ENCODE measurements at regions not wholly inside any gene's neighbourhood (a gene's known extent, or its start where the extent isn't known, plus 50 kb on each side); places are given as distances from the start of the nearest gene placed in this dataset.

DNA sequence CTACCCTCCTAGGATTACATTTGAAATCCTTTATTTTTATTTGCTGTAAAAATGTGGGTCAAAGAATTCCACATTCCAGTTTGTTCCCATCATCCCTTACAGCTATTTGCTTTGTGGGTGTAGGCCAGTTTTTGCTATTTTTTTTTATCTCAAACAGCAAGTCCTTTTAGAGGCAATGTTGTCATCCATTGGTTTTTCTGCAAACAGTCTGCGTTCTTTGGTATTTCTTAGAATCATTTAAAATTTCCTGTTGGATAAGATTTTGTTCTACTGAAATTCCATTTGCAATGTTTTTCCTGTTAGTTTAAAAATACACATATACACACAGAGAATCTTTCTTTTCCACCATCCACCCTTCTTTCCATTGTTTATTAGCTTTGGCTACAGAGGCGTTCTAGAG, 53.3 kb upstream of the STK38L start:
- H3K4me3 ChIP-seq (replicated peaks in 1 of 2; ENCODE audit: low read depth in 2 of 2, low read length in 2 of 2): no peak overlapping the region
- TF ChIP-seq, protein P1, sequence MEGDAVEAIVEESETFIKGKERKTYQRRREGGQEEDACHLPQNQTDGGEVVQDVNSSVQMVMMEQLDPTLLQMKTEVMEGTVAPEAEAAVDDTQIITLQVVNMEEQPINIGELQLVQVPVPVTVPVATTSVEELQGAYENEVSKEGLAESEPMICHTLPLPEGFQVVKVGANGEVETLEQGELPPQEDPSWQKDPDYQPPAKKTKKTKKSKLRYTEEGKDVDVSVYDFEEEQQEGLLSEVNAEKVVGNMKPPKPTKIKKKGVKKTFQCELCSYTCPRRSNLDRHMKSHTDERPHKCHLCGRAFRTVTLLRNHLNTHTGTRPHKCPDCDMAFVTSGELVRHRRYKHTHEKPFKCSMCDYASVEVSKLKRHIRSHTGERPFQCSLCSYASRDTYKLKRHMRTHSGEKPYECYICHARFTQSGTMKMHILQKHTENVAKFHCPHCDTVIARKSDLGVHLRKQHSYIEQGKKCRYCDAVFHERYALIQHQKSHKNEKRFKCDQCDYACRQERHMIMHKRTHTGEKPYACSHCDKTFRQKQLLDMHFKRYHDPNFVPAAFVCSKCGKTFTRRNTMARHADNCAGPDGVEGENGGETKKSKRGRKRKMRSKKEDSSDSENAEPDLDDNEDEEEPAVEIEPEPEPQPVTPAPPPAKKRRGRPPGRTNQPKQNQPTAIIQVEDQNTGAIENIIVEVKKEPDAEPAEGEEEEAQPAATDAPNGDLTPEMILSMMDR (IDR thresholded peaks at IDR 0.05; ENCODE audit: low read depth, low read length): no peak
- DNase-seq (ENCODE audit: low read depth in 2 of 2): peak; percentile 69 to 83

DNA sequence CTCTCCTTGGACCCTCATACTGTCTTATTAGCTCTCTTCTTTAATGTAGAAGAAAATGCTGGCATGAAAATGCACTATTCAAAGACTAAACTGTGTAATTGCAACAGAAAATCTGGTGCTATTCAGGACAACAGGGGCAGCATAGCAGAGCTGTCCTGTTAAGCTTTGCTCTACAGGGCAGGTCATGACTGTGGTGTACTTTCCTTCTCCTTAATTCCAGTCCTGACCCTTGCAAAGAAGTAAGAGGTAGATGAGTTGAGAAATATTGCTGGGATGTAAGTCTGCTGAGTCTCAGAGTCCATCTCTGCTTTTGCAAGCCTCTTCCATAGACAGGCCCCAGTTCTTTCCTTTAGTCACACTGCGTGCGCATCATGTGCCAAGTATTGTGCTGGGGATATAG, 52.6 kb upstream of the STK38L start:
- no peak overlapping the region for H3K4me3 ChIP-seq (replicated peaks in 1 of 2; ENCODE audit: low read depth in 2 of 2, low read length in 2 of 2)
- no peak for DNase-seq (ENCODE audit: low read depth in 2 of 2)
- TF ChIP-seq, protein P1 (IDR thresholded peaks at IDR 0.05; ENCODE audit: low read depth, low read length): no peak

DNA sequence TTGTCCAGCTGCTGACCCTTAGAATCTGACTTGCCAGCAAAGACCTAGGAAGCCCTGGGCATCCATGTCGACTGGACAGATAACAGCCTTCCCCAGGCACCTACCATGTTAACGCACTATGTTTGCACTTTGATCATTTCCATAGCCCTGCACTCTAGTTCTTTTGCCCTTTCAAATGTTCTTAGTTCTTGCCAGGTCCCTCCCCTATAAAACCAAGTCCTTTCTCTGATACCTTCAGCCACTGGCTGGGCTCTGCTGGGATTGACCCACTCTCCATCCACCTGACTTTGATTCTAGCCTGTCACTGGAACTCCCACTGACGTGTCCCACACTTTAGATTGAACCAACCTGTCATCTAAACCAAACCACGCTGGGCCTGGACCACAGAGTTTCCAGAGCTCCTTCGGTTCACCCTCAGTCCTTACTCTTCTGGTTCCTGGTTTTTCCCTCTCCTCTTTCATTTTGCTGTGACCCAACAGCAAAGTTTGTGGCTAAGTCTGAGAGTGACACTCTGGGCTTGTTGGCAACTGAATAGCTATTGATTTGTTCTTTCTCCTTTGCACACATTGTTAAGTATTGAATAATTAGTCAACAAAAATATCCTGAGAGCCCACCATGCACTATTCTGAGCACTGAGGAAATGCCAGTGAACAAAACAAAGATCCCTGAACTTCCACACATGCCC, 51.8 kb upstream of the STK38L start:
- no peak for DNase-seq (ENCODE audit: low read depth in 2 of 2)
- no peak overlapping the region for H3K4me3 ChIP-seq (replicated peaks in 1 of 2; ENCODE audit: low read depth in 2 of 2, low read length in 2 of 2)
- TF ChIP-seq, protein P1 (IDR thresholded peaks at IDR 0.05; ENCODE audit: low read depth, low read length): no peak

DNA sequence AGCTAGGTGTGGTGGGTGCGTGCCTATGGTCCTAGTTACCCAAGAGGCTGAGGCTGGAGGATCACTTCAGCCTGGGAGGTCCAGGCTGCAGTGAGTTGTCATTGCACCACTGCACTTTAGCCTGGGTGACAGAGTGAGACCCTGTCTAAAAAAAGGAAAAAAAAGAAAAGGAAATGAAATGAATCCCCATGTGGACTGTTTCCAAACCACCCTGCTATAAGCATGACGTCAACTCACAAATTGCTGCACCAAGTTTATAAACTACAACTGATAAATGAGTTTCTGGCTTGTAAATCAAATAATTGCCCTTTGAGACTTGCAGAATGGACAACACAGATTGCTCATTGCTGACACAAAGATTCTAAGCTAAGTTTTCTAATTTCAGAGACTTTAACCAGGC, 51.0 kb upstream of the STK38L start:
- H3K4me3 ChIP-seq (replicated peaks in 1 of 2; ENCODE audit: low read depth in 2 of 2, low read length in 2 of 2): no peak overlapping the region
- TF ChIP-seq, protein P1 (IDR thresholded peaks at IDR 0.05; ENCODE audit: low read depth, low read length): no peak
- peak; percentile 75 for DNase-seq (ENCODE audit: low read depth in 2 of 2)

DNA sequence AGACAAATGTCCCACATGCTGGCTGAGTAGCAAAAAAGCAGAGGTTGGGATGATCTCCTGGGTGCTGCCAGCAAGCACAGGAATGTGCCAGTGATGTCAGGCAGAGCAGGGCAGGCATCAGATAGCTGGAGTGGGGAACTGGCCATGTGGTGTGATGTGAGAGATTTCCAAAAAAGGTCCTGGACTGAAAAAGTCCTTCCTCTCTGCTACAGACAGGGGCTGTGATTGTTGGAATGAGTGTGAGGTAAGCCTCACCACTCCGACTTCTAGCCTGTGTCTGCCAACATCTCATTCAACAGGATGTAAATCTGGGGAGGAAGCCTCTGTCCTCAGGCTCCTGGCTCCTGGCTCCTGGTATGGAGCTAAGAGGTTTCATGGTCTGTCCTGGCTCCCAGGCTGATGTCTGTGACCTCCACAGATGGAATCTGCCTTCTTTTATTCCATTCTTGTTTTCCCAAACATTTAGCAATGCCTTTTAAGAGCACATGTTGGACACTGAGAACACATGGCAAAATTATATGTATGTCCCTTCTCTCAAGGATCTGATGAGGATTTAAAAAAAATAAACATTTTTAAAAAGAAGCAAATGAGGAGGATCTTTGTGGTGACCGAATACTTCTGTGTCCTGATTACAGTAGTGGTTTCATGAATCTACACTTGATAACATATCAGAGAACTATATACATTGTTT, 50.1 kb upstream of the STK38L start:
- TF ChIP-seq, protein P1 (IDR thresholded peaks at IDR 0.05; ENCODE audit: low read depth, low read length): peak; percentile 23
- H3K4me3 ChIP-seq (replicated peaks in 1 of 2; ENCODE audit: low read depth in 2 of 2, low read length in 2 of 2): no peak overlapping the region
- DNase-seq (ENCODE audit: low read depth in 2 of 2): peak; percentile 88 to 91
